ENCODE measurements at regions not wholly inside any gene's neighbourhood (a gene's known extent, or its start where the extent isn't known, plus 50 kb on each side); places are given as distances from the start of the nearest gene placed in this dataset.

- DNase-seq: no peak
Observed at GRCh38 chr14:79960288-79960687, 251.0 kb downstream of the DIO2 start.

- no peak for DNase-seq
Observed at GRCh38 chr14:79951572-79951971, 259.7 kb downstream of the DIO2 start.

- DNase-seq: peak; percentile 4
Observed at GRCh38 chr14:79949906-79950305, 261.4 kb downstream of the DIO2 start.

GRCh38 chr14:79947440-79948054 lies 263.8 kb downstream of the DIO2 start:
- no peak for DNase-seq

GRCh38 chr14:79939235-79939634 lies 272.1 kb downstream of the DIO2 start:
- no peak for DNase-seq

- DNase-seq: no peak
Observed at GRCh38 chr14:79938185-79938584, 273.1 kb downstream of the DIO2 start.

GRCh38 chr14:79937433-79937832 lies 273.9 kb downstream of the DIO2 start:
- no peak for DNase-seq

GRCh38 chr14:79924551-79924950 lies 286.8 kb downstream of the DIO2 start:
- DNase-seq: no peak

- DNase-seq: no peak
Observed at GRCh38 chr14:79920180-79920692, 291.1 kb downstream of the DIO2 start.

All from fibroblast of skin of right biceps (primary cell).